Hepatocyte (in vitro differentiated cells): ENCODE measurements at regions not wholly inside any gene's neighbourhood (a gene's known extent, or its start where the extent isn't known, plus 50 kb on each side); places are given as distances from the start of the nearest gene placed in this dataset.

Source experiments
- EZH2 ChIP-seq: fragments of 200-600 bp; sonication (generic); IDR thresholded peaks from 2 replicates; pipeline ENCODE4 v1.6.1; 2016; ENCODE audit warnings: antibody characterized with exemption, mild to moderate bottlenecking, borderline replicate concordance
- TF ChIP-seq, protein P1 (sequence below): fragments of 200-600 bp; sonication (generic); IDR thresholded peaks from 2 replicates; pipeline ENCODE4 v1.5.1; 2016; ENCODE audit warnings: antibody characterized with exemption, mild to moderate bottlenecking; ENCODE audit not compliant: poor library complexity

DNA sequence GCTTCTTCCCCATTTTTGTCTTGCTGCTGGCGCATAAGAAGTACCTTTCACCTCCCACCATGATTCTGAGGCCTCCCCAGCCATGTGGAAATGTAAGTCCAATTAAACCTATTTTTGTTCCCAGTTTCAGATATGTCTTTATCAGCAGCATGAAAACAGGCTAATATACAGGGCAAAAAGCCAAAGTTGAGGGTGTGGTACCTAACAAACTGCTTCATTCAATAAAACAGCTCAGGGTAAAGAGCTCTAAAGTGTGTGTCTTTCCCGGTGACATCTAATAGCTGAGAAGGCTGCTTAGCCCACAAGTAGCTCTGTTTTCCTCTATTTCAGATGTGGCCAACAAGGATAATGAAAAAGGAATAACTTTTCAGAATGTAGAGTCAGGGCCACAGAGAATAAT lies 76.7 kb upstream of the SLC8A3 start:
- TF ChIP-seq, protein P1, sequence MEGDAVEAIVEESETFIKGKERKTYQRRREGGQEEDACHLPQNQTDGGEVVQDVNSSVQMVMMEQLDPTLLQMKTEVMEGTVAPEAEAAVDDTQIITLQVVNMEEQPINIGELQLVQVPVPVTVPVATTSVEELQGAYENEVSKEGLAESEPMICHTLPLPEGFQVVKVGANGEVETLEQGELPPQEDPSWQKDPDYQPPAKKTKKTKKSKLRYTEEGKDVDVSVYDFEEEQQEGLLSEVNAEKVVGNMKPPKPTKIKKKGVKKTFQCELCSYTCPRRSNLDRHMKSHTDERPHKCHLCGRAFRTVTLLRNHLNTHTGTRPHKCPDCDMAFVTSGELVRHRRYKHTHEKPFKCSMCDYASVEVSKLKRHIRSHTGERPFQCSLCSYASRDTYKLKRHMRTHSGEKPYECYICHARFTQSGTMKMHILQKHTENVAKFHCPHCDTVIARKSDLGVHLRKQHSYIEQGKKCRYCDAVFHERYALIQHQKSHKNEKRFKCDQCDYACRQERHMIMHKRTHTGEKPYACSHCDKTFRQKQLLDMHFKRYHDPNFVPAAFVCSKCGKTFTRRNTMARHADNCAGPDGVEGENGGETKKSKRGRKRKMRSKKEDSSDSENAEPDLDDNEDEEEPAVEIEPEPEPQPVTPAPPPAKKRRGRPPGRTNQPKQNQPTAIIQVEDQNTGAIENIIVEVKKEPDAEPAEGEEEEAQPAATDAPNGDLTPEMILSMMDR, result no peak
- no peak for TF ChIP-seq EZH2
